ENCODE measurements at regions not wholly inside any gene's neighbourhood (a gene's known extent, or its start where the extent isn't known, plus 50 kb on each side); places are given as distances from the start of the nearest gene placed in this dataset.
"Not testable (repeated sequence)": the region's sequence is repeated elsewhere in the genome, so short reads cannot be mapped to it uniquely, and the experiment has no call there.

- no peak for DNase-seq (ENCODE audit: low read depth)
These were observed 414.1 kb upstream of the ESRRG start for GRCh38 chr1:217137210-217137881.

GRCh38 chr1:217136895-217137205, 413.6 kb upstream of the ESRRG start:
- no peak for DNase-seq (ENCODE audit: low read depth)

GRCh38 chr1:217135987-217136894, 413.0 kb upstream of the ESRRG start:
- DNase-seq (ENCODE audit: low read depth): no peak

GRCh38 chr1:217135569-217135915, 412.3 kb upstream of the ESRRG start:
- DNase-seq (ENCODE audit: low read depth): no peak

GRCh38 chr1:217134857-217135568, 411.8 kb upstream of the ESRRG start:
- DNase-seq (ENCODE audit: low read depth): no peak

- DNase-seq (ENCODE audit: low read depth): no peak
These were observed 411.0 kb upstream of the ESRRG start for GRCh38 chr1:217133958-217134856.

GRCh38 chr1:217133092-217133491, 409.9 kb upstream of the ESRRG start:
- no peak for DNase-seq (ENCODE audit: low read depth)

- not testable (repeated sequence) for DNase-seq (ENCODE audit: low read depth)
These were observed 400.1 kb upstream of the ESRRG start for GRCh38 chr1:217123340-217123739.

GRCh38 chr1:217117973-217118465, 394.8 kb upstream of the ESRRG start:
- no peak for DNase-seq (ENCODE audit: low read depth)

GRCh38 chr1:217115404-217116380, 392.5 kb upstream of the ESRRG start:
- no peak for DNase-seq (ENCODE audit: low read depth)

GRCh38 chr1:217109928-217110327, 386.7 kb upstream of the ESRRG start:
- no peak for DNase-seq (ENCODE audit: low read depth)

- no peak for DNase-seq (ENCODE audit: low read depth)
These were observed 383.1 kb upstream of the ESRRG start for GRCh38 chr1:217106231-217106901.

GRCh38 chr1:217105437-217105836, 382.2 kb upstream of the ESRRG start:
- DNase-seq (ENCODE audit: low read depth): no peak

- no peak for DNase-seq (ENCODE audit: low read depth)
These were observed 374.6 kb upstream of the ESRRG start for GRCh38 chr1:217097819-217098218.

- DNase-seq (ENCODE audit: low read depth): no peak
These were observed 373.0 kb upstream of the ESRRG start for GRCh38 chr1:217096200-217096599.

- DNase-seq (ENCODE audit: low read depth): no peak
These were observed 371.9 kb upstream of the ESRRG start for GRCh38 chr1:217095050-217095622.

- DNase-seq (ENCODE audit: low read depth): no peak
These were observed 368.3 kb upstream of the ESRRG start for GRCh38 chr1:217091561-217091960.

- DNase-seq (ENCODE audit: low read depth): no peak
These were observed 367.1 kb upstream of the ESRRG start for GRCh38 chr1:217090060-217090911.
